K562 (cell line): ENCODE measurements at regions not wholly inside any gene's neighbourhood (a gene's known extent, or its start where the extent isn't known, plus 50 kb on each side); places are given as distances from the start of the nearest gene placed in this dataset.

Source experiments
- CAMTA2 ChIP-seq: fragments of 250-450 bp; sonication (Bioruptor Pico); conservative IDR thresholded peaks from 2 replicates; pipeline ENCODE4 v1.5.1; 2022
- CTCF ChIP-seq, 3 experiments: IDR thresholded peaks in 2 of 3; conservative IDR thresholded peaks in 1 of 3; 2 replicates each; pipeline ENCODE4 v1.5.1; 2011 to 2012; ENCODE audit warnings: low read length in 3 of 3, mild to moderate bottlenecking in 3 of 3, control low read depth in 2 of 3, improper control_type of control experiment in 1 of 3, inconsistent platforms in 1 of 3, low read depth in 1 of 3, mixed read lengths in 1 of 3, moderate library complexity in 1 of 3; ENCODE audit not compliant: insufficient read depth in 2 of 3
- DNMT1 ChIP-seq: fragments of 450-650 bp; IDR thresholded peaks from 2 replicates; pipeline ENCODE4 v1.6.1; 2016; ENCODE audit warnings: antibody characterized with exemption, mild to moderate bottlenecking
- E2F1 ChIP-seq: sonication (generic); formaldehyde crosslinking; IDR thresholded peaks from 2 replicates; pipeline ENCODE4 v1.8.1; 2023; ENCODE audit warnings: mild to moderate bottlenecking, missing genetic modification reagents, moderate library complexity
- EP300 ChIP-seq: IDR thresholded peaks from 2 replicates; pipeline ENCODE4 v1.6.1; 2012; ENCODE audit warnings: low read length, improper control_type of control experiment
- FOXA1 ChIP-seq: fragments of 450-650 bp; IDR thresholded peaks from 2 replicates; pipeline ENCODE4 v1.6.1; 2016; ENCODE audit warnings: mild to moderate bottlenecking, borderline replicate concordance
- JUN ChIP-seq, 2 experiments: sonication (generic) in 1 of 2; formaldehyde crosslinking in 1 of 2; IDR thresholded peaks; 2 replicates each; pipeline versions ENCODE4 v1.6.1 to v1.8.0; 2012 to 2022; ENCODE audit warnings: borderline replicate concordance in 2 of 2, mild to moderate bottlenecking in 2 of 2, improper control_type of control experiment in 1 of 2, low read depth in 1 of 2, low read length in 1 of 2, missing genetic modification reagents in 1 of 2
- KDM2B ChIP-seq: fragments of 250-450 bp; sonication (Bioruptor Pico); IDR thresholded peaks from 2 replicates; pipeline ENCODE4 v1.8.0; 2021; ENCODE audit warnings: mild to moderate bottlenecking, moderate library complexity
- LCOR ChIP-seq: sonication (generic); formaldehyde crosslinking; IDR thresholded peaks from 2 replicates; pipeline ENCODE4 v1.8.0; 2022; ENCODE audit warnings: mild to moderate bottlenecking, missing genetic modification reagents
- MIER1 ChIP-seq: fragments of 450-650 bp; IDR thresholded peaks from 2 replicates; pipeline ENCODE4 v1.6.1; 2016; ENCODE audit warnings: antibody characterized with exemption, mild to moderate bottlenecking, low read depth
- NFE2 ChIP-seq: IDR thresholded peaks from 2 replicates; pipeline ENCODE4 v1.6.1; 2014; ENCODE audit warnings: antibody characterized with exemption, low read depth
- RFX5 ChIP-seq: IDR thresholded peaks from 2 replicates; pipeline ENCODE4 v1.6.1; 2011; ENCODE audit warnings: low read depth, mild to moderate bottlenecking, improper control_type of control experiment, low read length
- ZBTB40 ChIP-seq, 2 experiments: fragments of 450-650 bp in 1 of 2; sonication (generic) in 1 of 2; formaldehyde crosslinking in 1 of 2; IDR thresholded peaks; 2 replicates each; pipeline versions ENCODE4 v1.7.1 to v1.9.0; 2016 to 2022; ENCODE audit warnings: inconsistent platforms in 1 of 2, mild to moderate bottlenecking in 1 of 2, missing genetic modification reagents in 1 of 2

GRCh38 chr3:77889616-77890015 is 849.7 kb downstream of the ROBO2 start:
- no peak for TF ChIP-seq FOXA1
- no peak for TF ChIP-seq CTCF (IDR thresholded peaks at IDR 0.05 in 2 of 3, conservative IDR thresholded peaks at IDR 0.05 in 1 of 3; ENCODE audit: insufficient read depth in 2 of 3, low read depth in 1 of 3, low read length in 3 of 3)
- TF ChIP-seq RFX5, result no peak
- no peak for TF ChIP-seq MIER1
- no peak for TF ChIP-seq EP300
- no peak for TF ChIP-seq DNMT1
- TF ChIP-seq CAMTA2 (CRISPR knock-in tag), result no peak
- no peak for TF ChIP-seq JUN (IDR thresholded peaks at IDR 0.05; ENCODE audit: borderline replicate concordance, low read depth, low read length)
- no peak for TF ChIP-seq JUN (CRISPR knock-in tag; IDR thresholded peaks at IDR 0.05; ENCODE audit: borderline replicate concordance)
- TF ChIP-seq E2F1 (CRISPR knock-in tag), result no peak
- no peak for TF ChIP-seq NFE2
- TF ChIP-seq KDM2B (CRISPR knock-in tag), result no peak
- no peak for TF ChIP-seq ZBTB40 (IDR thresholded peaks at IDR 0.05)
- no peak for TF ChIP-seq ZBTB40 (CRISPR knock-in tag; IDR thresholded peaks at IDR 0.05)
- TF ChIP-seq LCOR (CRISPR knock-in tag), result no peak
